ENCODE measurements at regions not wholly inside any gene's neighbourhood (a gene's known extent, or its start where the extent isn't known, plus 50 kb on each side); places are given as distances from the start of the nearest gene placed in this dataset.

DNA sequence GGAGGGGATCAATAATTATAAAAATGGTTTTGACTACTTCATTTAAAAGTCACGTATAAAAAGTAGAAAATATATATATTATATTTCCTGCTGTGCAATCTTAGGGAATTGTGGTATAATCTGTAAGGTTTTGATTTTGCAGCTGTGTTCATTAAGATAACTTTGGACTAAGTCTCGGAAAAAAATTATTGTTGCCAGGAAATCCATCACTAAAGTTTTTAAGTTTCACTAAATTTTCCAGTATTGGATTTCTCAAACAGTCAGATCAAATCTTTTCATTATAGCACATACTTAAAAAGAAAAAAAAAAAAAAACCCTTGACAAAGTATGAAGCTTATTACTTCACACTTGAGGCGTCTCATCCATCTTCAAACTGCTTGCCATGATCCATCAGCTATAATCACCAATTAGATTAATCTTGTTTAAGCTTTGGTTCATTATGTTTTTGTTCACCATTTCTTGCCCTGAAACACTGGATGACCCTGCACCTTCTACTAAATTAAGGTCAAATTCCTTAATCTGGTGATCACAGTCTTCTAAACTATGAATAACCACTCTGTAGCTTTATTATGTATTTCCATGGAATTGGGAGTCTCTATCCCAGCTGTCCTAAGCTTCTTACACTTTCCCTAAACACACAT is 326.6 kb upstream of the COL3A1 start (continued):
- no peak for TF ChIP-seq CC2D1A (CRISPR knock-in tag; IDR thresholded peaks at IDR 0.05)

DNA sequence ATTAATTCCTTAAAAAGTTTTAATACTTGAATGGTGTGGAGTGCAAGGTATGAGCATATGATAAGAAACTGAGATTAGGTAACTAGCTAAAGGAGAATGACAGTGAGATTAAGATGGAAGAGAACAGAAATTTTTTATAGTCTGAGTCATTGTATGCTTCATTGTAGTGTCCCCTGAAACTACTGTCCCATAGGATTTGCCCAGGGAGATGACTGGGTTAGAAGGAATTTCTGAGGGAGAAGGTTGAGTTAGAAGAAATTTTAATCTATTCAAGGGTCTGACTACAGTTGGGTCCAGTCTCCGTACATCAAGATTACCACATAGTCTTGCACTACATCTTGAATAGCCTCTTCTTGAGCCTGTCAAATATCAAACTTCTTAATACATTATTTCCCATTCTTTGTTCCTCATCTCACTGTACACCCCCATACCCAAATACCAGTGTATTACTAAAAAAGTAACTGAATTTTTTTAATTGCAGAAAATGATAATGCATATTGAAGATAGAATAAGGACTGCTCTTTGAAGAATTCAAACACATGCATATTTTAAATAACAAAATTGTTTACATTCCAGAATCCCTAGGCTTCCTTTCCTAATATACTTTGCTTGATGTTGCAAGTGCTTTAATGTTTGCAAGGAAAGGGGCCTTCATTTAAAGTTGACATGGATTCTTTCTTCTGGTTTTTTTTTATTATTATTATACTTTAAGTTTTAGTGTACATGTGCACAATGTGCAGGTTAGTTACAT is 314.3 kb upstream of the COL3A1 start:
- WGBS (ENCODE audit: low lambda C conversion rate): 5% methylated on average over 1 of the region's 1 CpG
- intact Hi-C loops (cut with micrococcal nuclease; ENCODE audit: unreplicated experiment): no loop called here
- H3K27me3 ChIP-seq (ENCODE audit: control insufficient read depth in 1 of 2, insufficient read depth in 2 of 2, low read length in 2 of 2): no peaks in the 10 kb centered on the region
- FAIRE-seq (no peak), ATAC-seq (no peak), DNase-seq (ENCODE audit: low spot score) (no peak)
- no peaks in the 10 kb centered on the region for H3K4me1 ChIP-seq (ENCODE audit: insufficient read depth, low read length)
- no peak overlapping the region for H3K4me3 ChIP-seq (replicated peaks in 1 of 3; ENCODE audit: insufficient read depth in 1 of 3, low read depth in 2 of 3, low read length in 3 of 3)
- no peak overlapping the region for H3K4me2 ChIP-seq (ENCODE audit: low read depth, low read length)
- ChIA-PET POLR2A (no interaction called here), CTCF (ENCODE audit: low intra/inter-chr PET ratio, low total read pairs) (no interaction called here)
- in situ Hi-C loops (cut with HindIII; ENCODE audit: extremely low pct_ligation_motif_present, low pct_unique_long_range_greater_than_20kb): no loop called here
- TF ChIP-seq ZFP62 (CRISPR knock-in tag; IDR thresholded peaks at IDR 0.05) (no peak), GTF3A (CRISPR knock-in tag; conservative IDR thresholded peaks at IDR 0.05) (no peak), STAG1 (CRISPR knock-in tag; IDR thresholded peaks at IDR 0.05) (no peak)
- TF ChIP-seq, protein P1, sequence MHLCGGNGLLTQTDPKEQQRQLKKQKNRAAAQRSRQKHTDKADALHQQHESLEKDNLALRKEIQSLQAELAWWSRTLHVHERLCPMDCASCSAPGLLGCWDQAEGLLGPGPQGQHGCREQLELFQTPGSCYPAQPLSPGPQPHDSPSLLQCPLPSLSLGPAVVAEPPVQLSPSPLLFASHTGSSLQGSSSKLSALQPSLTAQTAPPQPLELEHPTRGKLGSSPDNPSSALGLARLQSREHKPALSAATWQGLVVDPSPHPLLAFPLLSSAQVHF (CRISPR knock-in tag; IDR thresholded peaks at IDR 0.05): no peak
- no TSS peak for BruUV-seq (replicated peaks)
- no peak overlapping the region for H3K9ac ChIP-seq (ENCODE audit: insufficient read depth, low read depth, low read length)
- no peaks in the 10 kb centered on the region for H3K36me3 ChIP-seq (replicated peaks in 1 of 2; ENCODE audit: control insufficient read depth in 1 of 2, insufficient read depth in 2 of 2, low read length in 2 of 2)
- no peak overlapping the region for H2AFZ ChIP-seq (ENCODE audit: low read length)
- H3K79me2 ChIP-seq (ENCODE audit: insufficient read depth, low read length): no peaks in the 10 kb centered on the region
- H3K9me3 ChIP-seq (ENCODE audit: low read length): no peaks in the 10 kb centered on the region
- no peak overlapping the region for H3K27ac ChIP-seq (ENCODE audit: extremely low read length, insufficient read depth, low read length)
- H4K20me1 ChIP-seq (ENCODE audit: insufficient read depth, low read length): no peaks in the 10 kb centered on the region

- no peak overlapping the region for H3K4me3 ChIP-seq (replicated peaks in 1 of 3; ENCODE audit: insufficient read depth in 1 of 3, low read depth in 2 of 3, low read length in 3 of 3)
- H3K79me2 ChIP-seq (ENCODE audit: insufficient read depth, low read length): no peaks in the 10 kb centered on the region
- CTCF ChIA-PET (ENCODE audit: low intra/inter-chr PET ratio, low total read pairs): no interaction called here
- no TSS peak for BruUV-seq (replicated peaks)
- H3K4me1 ChIP-seq (ENCODE audit: insufficient read depth, low read length): no peaks in the 10 kb centered on the region
- no peaks in the 10 kb centered on the region for H3K36me3 ChIP-seq (replicated peaks in 1 of 2; ENCODE audit: control insufficient read depth in 1 of 2, insufficient read depth in 2 of 2, low read length in 2 of 2)
- no peak for ATAC-seq
- no peak for FAIRE-seq
- no peaks in the 10 kb centered on the region for H4K20me1 ChIP-seq (ENCODE audit: insufficient read depth, low read length)
- 0% methylated on average over 2 of the region's 2 CpGs for WGBS (ENCODE audit: low lambda C conversion rate)
- H3K9ac ChIP-seq (ENCODE audit: insufficient read depth, low read depth, low read length): no peak overlapping the region
- intact Hi-C loops (cut with micrococcal nuclease; ENCODE audit: unreplicated experiment): no loop called here
- H3K27ac ChIP-seq (ENCODE audit: extremely low read length, insufficient read depth, low read length): no peak overlapping the region
- in situ Hi-C loops (cut with HindIII; ENCODE audit: extremely low pct_ligation_motif_present, low pct_unique_long_range_greater_than_20kb): no loop called here
- H2AFZ ChIP-seq (ENCODE audit: low read length): no peak overlapping the region
- POLR2A ChIA-PET: no interaction called here
- DNase-seq (ENCODE audit: low spot score): no peak
- no peaks in the 10 kb centered on the region for H3K27me3 ChIP-seq (ENCODE audit: control insufficient read depth in 1 of 2, insufficient read depth in 2 of 2, low read length in 2 of 2)
- H3K9me3 ChIP-seq (ENCODE audit: low read length): no peaks in the 10 kb centered on the region
- no peak overlapping the region for H3K4me2 ChIP-seq (ENCODE audit: low read depth, low read length)
- TF ChIP-seq RERE (CRISPR knock-in tag; IDR thresholded peaks at IDR 0.05; ENCODE audit: low read depth): no peak
- no peak for TF ChIP-seq KDM3A (CRISPR knock-in tag; IDR thresholded peaks at IDR 0.05; ENCODE audit: low read depth)
- TF ChIP-seq EHMT2 (IDR thresholded peaks at IDR 0.05; ENCODE audit: borderline replicate concordance, low read depth, low read length): no peak
- TF ChIP-seq CENPBD1 (CRISPR knock-in tag; IDR thresholded peaks at IDR 0.05; ENCODE audit: borderline replicate concordance, low read depth): no peak
- no peak for TF ChIP-seq KLF9 (CRISPR knock-in tag; IDR thresholded peaks at IDR 0.05; ENCODE audit: low read depth)
Measured at GRCh38 chr2:188663301-188663700, 310.9 kb upstream of the COL3A1 start.
